Fibroblast of lung (primary cell): ENCODE measurements at regions not wholly inside any gene's neighbourhood (a gene's known extent, or its start where the extent isn't known, plus 50 kb on each side); places are given as distances from the start of the nearest gene placed in this dataset.

Source experiments
- CTCF ChIP-seq, 2 donors: IDR thresholded peaks in 1 of 2; conservative IDR thresholded peaks in 1 of 2; 1 replicate in 1 of 2; 2 replicates in 1 of 2; pipeline ENCODE4 v1.5.1; 2011 to 2012; ENCODE audit warnings: low read length in 2 of 2, control low read depth in 1 of 2, inconsistent platforms in 1 of 2, low read depth in 1 of 2, mild to moderate bottlenecking in 1 of 2
- EZH2 ChIP-seq: IDR thresholded peaks from 2 replicates; pipeline ENCODE4 v1.5.1; 2012; ENCODE audit warnings: low read length, control low read depth, mild to moderate bottlenecking; ENCODE audit errors: missing control alignments

- TF ChIP-seq CTCF (conservative IDR thresholded peaks at IDR 0.05 in 1 of 2, IDR thresholded peaks at IDR 0.05 in 1 of 2; ENCODE audit: low read depth in 1 of 2, low read length in 2 of 2) (no peak), EZH2 (no peak)
Measured at GRCh38 chr16:51986301-51986700, 560.6 kb downstream of the TOX3 start.
